HG03378 (cell line): ENCODE measurements at regions not wholly inside any gene's neighbourhood (a gene's known extent, or its start where the extent isn't known, plus 50 kb on each side); places are given as distances from the start of the nearest gene placed in this dataset.

Experiments used
- ATAC-seq: cut with Tn5 transposase; IDR thresholded peaks from one replicate; pipeline ENCODE4 v1.9.1; 2021; ENCODE audit warnings: mild to moderate bottlenecking, moderate library complexity; ENCODE audit not compliant: unreplicated experiment

- no peak for ATAC-seq
Observed at GRCh38 chr7:41255113-41255512, 447.8 kb downstream of the INHBA start.

- no peak for ATAC-seq
Observed at GRCh38 chr7:41252957-41253356, 449.9 kb downstream of the INHBA start.

- no peak for ATAC-seq
Observed at GRCh38 chr7:41252551-41252950, 450.3 kb downstream of the INHBA start.

- no peak for ATAC-seq
Observed at GRCh38 chr7:41247143-41247865, 455.6 kb downstream of the INHBA start.

- no peak for ATAC-seq
Observed at GRCh38 chr7:41245916-41246315, 457.0 kb downstream of the INHBA start.

- ATAC-seq = no peak
Observed at GRCh38 chr7:41244246-41244645, 458.6 kb downstream of the INHBA start.

GRCh38 chr7:41241641-41242040, 461.2 kb downstream of the INHBA start:
- no peak for ATAC-seq

GRCh38 chr7:41239596-41239995, 463.3 kb downstream of the INHBA start:
- ATAC-seq = no peak

- ATAC-seq = no peak
Observed at GRCh38 chr7:41238851-41239331, 464.0 kb downstream of the INHBA start.

- no peak for ATAC-seq
Observed at GRCh38 chr7:41237956-41238355, 464.9 kb downstream of the INHBA start.

- no peak for ATAC-seq
Observed at GRCh38 chr7:41232086-41232485, 470.8 kb downstream of the INHBA start.

- no peak for ATAC-seq
Observed at GRCh38 chr7:41224063-41224763, 478.7 kb downstream of the INHBA start.

- no peak for ATAC-seq
Observed at GRCh38 chr7:41222746-41223145, 480.1 kb downstream of the INHBA start.

- no peak for ATAC-seq
Observed at GRCh38 chr7:41220266-41220665, 482.6 kb downstream of the INHBA start.

- ATAC-seq = no peak
Observed at GRCh38 chr7:41219276-41219675, 483.6 kb downstream of the INHBA start.

GRCh38 chr7:41217306-41217705, 485.6 kb downstream of the INHBA start:
- no peak for ATAC-seq

- ATAC-seq = no peak
Observed at GRCh38 chr7:41207141-41207540, 495.7 kb downstream of the INHBA start.

GRCh38 chr7:41206267-41206666, 496.6 kb downstream of the INHBA start:
- peak; percentile 35 for ATAC-seq

GRCh38 chr7:41205600-41205999, 497.3 kb downstream of the INHBA start:
- peak; percentile 90 for ATAC-seq

- ATAC-seq = no peak
Observed at GRCh38 chr7:41203542-41203941, 499.3 kb downstream of the INHBA start.

- no peak for ATAC-seq
Observed at GRCh38 chr7:41201021-41201420, 501.9 kb downstream of the INHBA start.

- no peak for ATAC-seq
Observed at GRCh38 chr7:41199136-41199535, 503.8 kb downstream of the INHBA start.
